ENCODE measurements at regions not wholly inside any gene's neighbourhood (a gene's known extent, or its start where the extent isn't known, plus 50 kb on each side); places are given as distances from the start of the nearest gene placed in this dataset.
"Not testable (repeated sequence)": the region's sequence is repeated elsewhere in the genome, so short reads cannot be mapped to it uniquely, and the experiment has no call there.

GRCh38 chr4:65265526-65265925 lies 404.8 kb downstream of the EPHA5 start:
- DNase-seq, result no peak

DNA sequence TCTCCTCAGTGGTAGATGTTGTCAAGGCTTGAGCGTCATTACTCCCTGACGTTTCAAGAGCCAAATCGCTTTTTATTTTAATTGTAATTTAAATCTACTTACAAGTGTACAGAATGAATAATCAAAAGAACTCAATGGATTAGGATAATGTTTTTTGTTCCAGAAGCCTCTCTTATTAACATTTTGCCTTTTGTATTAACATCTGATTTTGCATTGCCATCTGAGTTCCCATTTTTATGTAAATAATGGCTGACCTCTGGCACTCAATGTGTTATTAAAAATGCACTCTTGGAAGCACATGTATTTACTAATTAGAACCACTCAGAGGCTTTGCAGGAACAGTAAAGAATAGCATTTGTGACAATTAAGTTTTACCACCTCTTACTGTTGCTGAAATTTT lies 411.0 kb downstream of the EPHA5 start:
- DNase-seq, result no peak

- DNase-seq, result no peak
Measured at GRCh38 chr4:65250916-65251315, 419.4 kb downstream of the EPHA5 start.

DNA sequence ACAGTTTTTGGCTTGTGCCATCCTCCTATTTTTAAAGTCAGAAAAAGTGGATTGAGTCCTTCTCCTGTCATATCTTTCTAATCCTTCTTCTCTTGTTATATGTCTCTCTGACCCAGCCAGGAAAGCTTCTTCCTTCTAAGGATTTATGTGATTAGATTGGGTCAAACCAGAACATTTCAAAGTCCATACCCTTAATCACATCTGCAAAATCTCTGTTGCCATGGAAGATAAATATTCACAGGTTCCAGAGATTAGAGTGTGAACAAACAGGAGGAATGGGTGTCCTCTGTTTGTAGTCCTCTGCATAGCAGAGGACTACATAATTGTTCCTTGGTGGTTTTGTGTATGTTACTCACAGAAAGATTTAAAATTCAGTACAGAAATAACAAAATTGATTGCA lies 421.2 kb downstream of the EPHA5 start:
- DNase-seq, result no peak

- no peak for DNase-seq
Measured at GRCh38 chr4:65242156-65242846, 428.0 kb downstream of the EPHA5 start.

- no peak for DNase-seq
Measured at GRCh38 chr4:65241257-65241997, 428.9 kb downstream of the EPHA5 start.

GRCh38 chr4:65234061-65234460 lies 436.2 kb downstream of the EPHA5 start:
- no peak for DNase-seq

DNA sequence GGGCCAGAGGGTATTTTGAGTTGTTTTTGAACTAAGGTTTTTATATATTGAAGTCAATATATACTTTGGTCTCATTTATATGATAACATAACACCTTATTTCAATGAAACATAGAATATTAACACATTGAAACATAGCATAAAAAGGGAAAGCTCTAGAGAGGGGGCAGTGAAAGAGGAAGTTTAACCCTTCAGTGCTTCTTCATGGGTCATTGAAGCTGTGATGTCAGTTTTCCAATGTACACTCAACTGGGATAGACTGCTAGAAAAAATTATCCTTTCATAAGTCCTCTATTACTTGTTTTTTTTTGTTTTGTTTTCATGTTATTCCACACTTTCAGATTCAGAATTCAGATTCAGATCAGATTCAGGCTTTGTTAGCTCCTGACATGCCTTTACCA lies 442.7 kb downstream of the EPHA5 start:
- DNase-seq, result no peak

DNA sequence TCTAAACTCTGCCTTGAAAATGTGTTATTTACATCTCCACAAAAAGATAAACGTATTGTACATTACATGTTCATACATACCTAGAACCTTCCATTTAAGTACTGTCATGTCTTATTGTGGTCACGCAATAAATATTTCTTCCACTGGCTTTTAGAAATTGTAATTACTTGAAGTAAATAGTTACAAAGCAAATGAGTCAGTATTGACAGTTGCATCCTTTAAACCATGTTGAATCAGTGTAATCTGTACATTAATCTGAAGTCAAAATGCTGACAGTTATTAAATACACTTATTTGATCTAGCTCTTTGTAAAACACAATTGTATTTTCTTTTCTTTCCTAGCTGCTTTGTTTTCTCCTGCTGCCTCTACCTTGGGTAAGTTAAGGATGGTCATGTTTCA lies 446.7 kb downstream of the EPHA5 start:
- DNase-seq, result no peak

GRCh38 chr4:65223074-65223473 lies 447.2 kb downstream of the EPHA5 start:
- DNase-seq, result not testable (repeated sequence)

DNA sequence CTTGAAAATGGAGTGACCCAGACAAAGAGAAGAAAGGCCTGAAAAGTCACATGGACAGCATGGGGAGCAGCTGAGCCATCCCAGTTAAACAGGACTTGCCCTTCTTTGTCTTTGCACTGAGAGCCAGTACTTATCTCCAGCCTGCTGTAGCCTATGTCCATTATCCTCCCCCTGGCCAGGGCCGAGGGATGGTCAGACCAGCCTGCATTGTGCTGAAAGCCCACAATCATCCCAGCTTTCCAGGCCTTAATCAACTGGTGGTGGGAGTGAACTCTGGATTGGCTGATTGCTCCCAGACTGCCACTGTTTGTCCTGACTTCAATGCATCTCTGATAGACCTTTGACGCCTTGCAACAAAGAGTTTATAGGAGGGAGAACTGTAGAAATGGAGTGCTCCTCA lies 453.1 kb downstream of the EPHA5 start:
- no peak for DNase-seq

DNA sequence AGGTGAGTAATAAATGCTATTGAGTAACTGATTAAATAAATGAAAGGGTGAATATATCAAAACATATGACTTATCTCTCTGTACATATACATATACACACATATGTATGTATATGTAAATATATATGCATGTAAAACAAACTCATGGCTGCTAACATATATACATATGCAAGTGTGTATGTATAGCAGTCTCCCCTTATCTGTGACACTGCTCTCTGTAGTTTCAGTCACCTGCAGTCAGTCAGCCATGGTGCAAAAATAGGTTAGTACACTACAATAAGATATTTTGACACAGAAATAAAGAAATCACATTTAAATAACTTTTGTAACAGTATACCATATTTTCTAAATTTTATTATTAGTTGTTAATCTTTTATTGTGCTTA lies 467.4 kb downstream of the EPHA5 start:
- DNase-seq, result no peak

DNA sequence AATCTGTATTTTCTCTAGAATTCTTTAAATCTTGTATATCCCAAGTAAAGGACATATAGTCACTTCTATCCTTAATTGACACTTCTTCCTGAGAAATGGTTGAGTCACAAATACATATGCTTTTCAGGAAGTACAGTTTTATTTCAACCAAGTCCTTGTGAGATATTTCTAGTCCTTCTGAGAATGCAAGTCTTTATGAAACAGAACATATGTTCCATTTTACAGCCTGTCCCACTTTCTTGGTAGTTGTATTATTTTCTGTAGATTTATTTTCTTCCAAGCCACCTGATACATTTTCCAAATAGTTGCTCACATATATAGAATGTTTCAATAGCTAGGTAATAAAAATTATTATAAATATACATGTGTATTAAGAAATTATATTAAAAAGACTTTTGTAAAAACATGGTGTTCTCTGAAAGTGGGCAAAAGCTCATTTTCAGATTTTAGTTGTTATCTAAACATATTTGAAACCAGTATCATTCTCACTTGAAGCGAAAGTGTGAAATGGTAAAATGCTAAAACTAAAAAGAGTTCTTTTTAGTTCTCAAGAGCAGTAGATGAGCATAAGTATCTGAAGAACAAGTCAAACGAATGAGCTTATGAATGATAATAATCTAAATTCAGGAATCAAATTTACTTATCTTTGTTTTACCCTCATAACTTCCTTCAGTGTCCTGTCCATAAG lies 468.0 kb downstream of the EPHA5 start:
- DNase-seq, result no peak

- no peak for DNase-seq
Measured at GRCh38 chr4:65195666-65196065, 474.6 kb downstream of the EPHA5 start.

DNA sequence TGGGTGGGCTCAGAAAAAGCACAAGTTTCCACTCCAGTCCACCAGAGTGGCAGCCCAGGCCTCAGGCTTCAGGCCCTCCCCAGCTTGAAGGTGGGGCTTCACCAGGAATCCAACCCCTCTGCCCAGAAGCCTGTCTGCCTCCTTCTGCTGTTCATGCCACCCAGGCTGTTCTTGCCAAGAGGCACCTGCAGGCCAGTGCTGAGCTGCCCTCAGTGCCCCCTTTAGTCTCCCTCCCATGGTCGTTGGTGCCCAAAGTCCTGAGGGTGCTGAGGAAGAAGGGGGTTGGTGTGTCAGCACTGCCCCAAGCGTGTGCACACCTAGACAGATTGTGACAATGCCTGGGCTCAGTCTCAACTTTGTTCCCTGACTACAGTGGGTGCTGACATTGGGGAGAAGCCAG lies 475.3 kb downstream of the EPHA5 start:
- no peak for DNase-seq

GRCh38 chr4:65193985-65194384 lies 476.3 kb downstream of the EPHA5 start:
- DNase-seq, result no peak

GRCh38 chr4:65190780-65191179 lies 479.5 kb downstream of the EPHA5 start:
- DNase-seq, result no peak

GRCh38 chr4:65175585-65175984 lies 494.7 kb downstream of the EPHA5 start:
- no peak for DNase-seq

DNA sequence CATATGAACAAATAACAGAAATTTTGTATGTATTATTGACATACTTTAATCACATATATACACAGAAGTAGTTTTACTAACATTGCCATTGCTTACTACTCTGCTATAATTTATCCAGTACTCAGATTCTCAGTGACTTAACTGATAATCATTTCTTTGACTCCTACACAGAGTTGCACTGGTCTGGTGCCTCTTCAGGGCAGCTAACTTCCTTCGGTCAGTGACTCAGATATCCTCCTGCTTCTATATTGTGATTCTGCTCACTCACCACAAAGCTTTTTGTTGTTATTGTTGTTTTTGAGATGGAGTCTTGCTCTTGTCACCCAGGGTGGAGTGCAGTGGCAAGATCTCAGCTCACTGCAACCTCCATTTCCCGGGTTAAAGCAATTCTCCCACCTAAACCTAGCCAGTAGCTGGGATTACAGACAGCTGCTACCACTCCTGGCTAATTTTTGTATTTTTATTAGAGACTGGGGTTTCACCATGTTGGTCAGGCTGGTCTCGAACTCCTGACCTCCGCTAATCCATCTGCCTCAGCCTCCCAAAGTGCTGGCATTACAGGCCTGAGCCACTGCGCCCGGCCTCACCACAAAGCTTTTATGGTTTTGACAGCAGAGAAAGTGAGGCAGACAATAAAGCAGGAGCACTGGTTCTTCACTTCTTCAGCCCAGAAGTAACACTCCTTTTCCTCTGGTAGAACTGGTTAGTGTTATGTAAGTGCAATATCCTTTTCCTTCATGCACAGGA lies 499.3 kb downstream of the EPHA5 start:
- no peak for DNase-seq

DNA sequence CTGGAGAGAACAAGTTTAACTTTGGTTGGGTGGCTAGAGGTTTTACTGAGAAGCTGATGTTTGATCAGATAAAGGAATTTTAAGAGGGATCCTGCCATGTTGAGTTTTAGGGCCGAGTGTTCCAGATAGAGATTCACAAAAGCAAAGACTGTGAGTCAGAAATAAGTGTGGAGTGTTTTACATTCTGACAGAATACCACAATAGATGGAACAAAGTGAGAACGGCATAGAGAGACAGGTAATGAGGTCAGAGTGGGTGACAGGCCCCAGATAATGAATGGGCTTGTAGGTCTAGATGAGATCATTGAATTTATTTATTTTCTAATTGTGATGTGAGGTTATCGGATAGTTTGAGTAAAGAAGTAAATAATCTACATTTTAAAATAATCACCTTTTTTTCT lies 502.6 kb downstream of the EPHA5 start:
- no peak for DNase-seq

GRCh38 chr4:65152205-65152604 lies 518.1 kb downstream of the EPHA5 start:
- no peak for DNase-seq

GRCh38 chr4:65139998-65140397 lies 530.3 kb downstream of the EPHA5 start:
- no peak for DNase-seq

GRCh38 chr4:65126200-65126599 lies 544.1 kb downstream of the EPHA5 start:
- DNase-seq, result no peak

Data from NCI-H1092 treated with DMSO at 0.1 percent for 48 hours (cell line).